ES-I3 (cell line): ENCODE measurements at regions not wholly inside any gene's neighbourhood (a gene's known extent, or its start where the extent isn't known, plus 50 kb on each side); places are given as distances from the start of the nearest gene placed in this dataset.

Experiments used
- H3K36me3 ChIP-seq: 2 replicates; pipeline ENCODE4 v1.6.1; 2013; ENCODE audit warnings: mild to moderate bottlenecking, low read length, control low read depth, moderate library complexity; ENCODE audit not compliant: insufficient read depth
- H3K4me1 ChIP-seq: 2 replicates; pipeline ENCODE4 v1.6.1; 2013; ENCODE audit warnings: mild to moderate bottlenecking, control low read depth, low read length; ENCODE audit not compliant: insufficient read depth
- H3K9ac ChIP-seq: 2 replicates; pipeline ENCODE4 v1.6.1; 2013; ENCODE audit warnings: low read depth, mild to moderate bottlenecking, low read length, moderate library complexity
- H3K9me3 ChIP-seq: 2 replicates; pipeline ENCODE4 v1.6.1; 2013; ENCODE audit warnings: mild to moderate bottlenecking, low read length, moderate library complexity; ENCODE audit not compliant: control insufficient read depth, insufficient read depth

DNA sequence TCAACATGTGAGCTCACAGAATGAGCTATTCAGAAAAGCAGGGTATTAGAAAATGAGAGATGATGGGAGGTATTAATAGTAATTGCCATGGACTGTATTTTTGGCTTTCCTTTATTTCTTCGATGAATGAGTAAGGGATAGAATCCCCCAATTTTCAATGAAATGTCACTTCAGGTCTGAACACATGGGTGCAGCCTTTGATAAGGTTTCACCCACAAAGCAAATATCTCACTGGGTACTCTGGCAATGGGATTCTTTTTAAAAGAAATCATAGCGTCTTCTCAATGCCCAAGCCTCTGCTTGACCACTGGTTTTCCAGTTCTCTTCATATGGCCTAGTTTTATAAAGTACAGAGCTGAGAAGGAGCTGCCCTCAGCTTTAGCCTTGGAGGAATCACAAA lies 610.5 kb upstream of the FANCL start:
- H3K9me3 ChIP-seq = no peaks in the 10 kb centered on the region

GRCh38 chr2:58845011-58845410 lies 603.9 kb upstream of the FANCL start:
- H3K36me3 ChIP-seq = no peaks in the 10 kb centered on the region
- no peaks in the 10 kb centered on the region for H3K9me3 ChIP-seq
- no peaks in the 10 kb centered on the region for H3K4me1 ChIP-seq
- H3K9ac ChIP-seq = no peak overlapping the region

More for the DNA sequence above, 610.5 kb upstream of the FANCL start:
- H3K36me3 ChIP-seq = no peaks in the 10 kb centered on the region
- H3K9ac ChIP-seq = no peak overlapping the region
- H3K4me1 ChIP-seq = peaks cover 5% of the 10 kb centered on the region; the same call in 1 of the 2 replicates

GRCh38 chr2:58842501-58843155 lies 601.5 kb upstream of the FANCL start:
- Histone ChIP-seq H3K36me3 (no peaks in the 10 kb centered on the region), H3K4me1 (no peaks in the 10 kb centered on the region), H3K9me3 (no peaks in the 10 kb centered on the region), H3K9ac (no peak overlapping the region)

GRCh38 chr2:58834404-58834803 lies 593.3 kb upstream of the FANCL start:
- Histone ChIP-seq H3K9me3 (no peaks in the 10 kb centered on the region), H3K4me1 (peaks cover 8% of the 10 kb centered on the region; the same call in 1 of the 2 replicates), H3K9ac (no peak overlapping the region), H3K36me3 (no peaks in the 10 kb centered on the region)

DNA sequence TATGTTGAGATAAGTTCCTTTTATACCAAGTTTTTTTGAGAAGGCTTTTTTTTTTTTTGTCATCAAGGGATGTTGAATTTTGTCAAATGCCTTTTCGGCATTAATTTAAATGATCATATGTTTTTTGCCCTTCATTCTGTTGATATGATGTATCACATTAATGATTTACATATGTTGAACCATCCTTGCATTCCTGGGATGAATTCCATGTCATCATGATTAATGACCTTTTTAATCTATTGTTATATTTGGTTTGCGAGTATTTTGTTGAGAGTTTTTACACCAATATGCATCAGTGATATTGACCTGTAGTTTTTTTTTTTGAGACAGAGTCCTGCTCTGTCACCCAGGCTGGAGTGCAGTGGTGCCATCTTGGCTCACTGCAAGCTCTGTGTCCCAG lies 585.7 kb upstream of the FANCL start:
- Histone ChIP-seq H3K9me3 (no peaks in the 10 kb centered on the region), H3K9ac (no peak overlapping the region), H3K4me1 (peaks cover 6% of the 10 kb centered on the region; the same call in 1 of the 2 replicates), H3K36me3 (no peaks in the 10 kb centered on the region)

GRCh38 chr2:58812771-58813344 lies 571.7 kb upstream of the FANCL start:
- Histone ChIP-seq H3K36me3 (no peaks in the 10 kb centered on the region), H3K4me1 (no peaks in the 10 kb centered on the region), H3K9me3 (no peaks in the 10 kb centered on the region), H3K9ac (no peak overlapping the region)

DNA sequence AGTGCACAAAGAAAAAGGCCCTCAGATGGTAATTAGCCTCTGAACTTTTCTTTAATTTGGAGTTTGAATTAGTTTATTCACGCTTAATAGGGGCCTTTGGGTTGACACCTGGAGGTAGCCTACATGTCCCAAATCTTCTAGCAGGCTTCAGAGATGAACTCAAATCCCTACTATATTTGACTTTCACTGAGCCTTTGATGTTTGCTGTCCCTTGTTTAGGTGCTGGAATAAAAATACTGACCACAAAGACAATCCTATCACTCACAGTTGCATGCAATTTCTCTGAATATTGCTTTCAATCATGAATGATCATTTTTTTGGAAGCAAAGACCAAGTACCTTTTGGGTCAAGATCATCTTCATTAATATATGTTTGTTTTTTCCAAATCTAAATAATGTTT lies 564.0 kb upstream of the FANCL start:
- H3K9ac ChIP-seq = no peak overlapping the region
- no peaks in the 10 kb centered on the region for H3K9me3 ChIP-seq
- no peaks in the 10 kb centered on the region; the same call in 1 of the 2 replicates for H3K4me1 ChIP-seq
- H3K36me3 ChIP-seq = no peaks in the 10 kb centered on the region

DNA sequence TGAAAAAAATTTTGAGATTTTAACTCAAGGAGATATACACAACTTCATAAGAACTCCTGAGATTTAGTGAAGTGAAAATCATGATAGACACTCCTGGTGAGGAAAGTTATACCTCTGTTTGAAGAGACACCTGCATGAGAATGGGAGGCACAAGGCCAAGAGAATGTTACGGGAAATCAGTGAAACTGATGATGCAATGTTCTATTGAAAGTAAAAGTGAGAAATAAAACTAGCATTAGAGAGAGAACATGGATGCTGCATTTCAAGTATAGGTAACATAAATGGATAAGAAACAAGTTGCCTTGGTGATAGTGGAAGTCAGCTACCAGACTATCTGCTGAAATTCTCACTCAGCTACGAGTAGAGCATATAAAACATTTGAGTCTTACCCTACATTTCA lies 562.1 kb upstream of the FANCL start:
- Histone ChIP-seq H3K4me1 (no peaks in the 10 kb centered on the region; the same call in 1 of the 2 replicates), H3K9ac (no peak overlapping the region), H3K36me3 (no peaks in the 10 kb centered on the region), H3K9me3 (no peaks in the 10 kb centered on the region)

DNA sequence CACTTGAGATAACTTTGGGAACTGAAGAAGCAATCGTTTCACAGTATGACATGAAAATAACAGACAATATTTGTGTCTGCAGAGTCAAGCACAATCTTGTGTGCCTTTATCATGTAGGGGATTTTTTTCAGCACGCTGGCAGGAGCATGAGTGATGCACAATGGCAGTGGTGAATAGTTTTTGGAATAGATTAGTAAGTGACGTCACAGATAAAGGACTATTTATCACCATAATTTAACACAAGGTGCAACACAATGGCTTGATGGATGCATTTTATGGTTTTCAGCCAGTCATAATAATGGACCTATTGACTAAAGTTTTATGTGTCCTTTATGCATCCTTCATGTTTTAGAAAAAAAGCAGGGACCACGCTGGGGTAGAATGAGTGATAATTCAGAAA lies 559.8 kb upstream of the FANCL start:
- Histone ChIP-seq H3K9ac (no peak overlapping the region), H3K9me3 (no peaks in the 10 kb centered on the region), H3K4me1 (no peaks in the 10 kb centered on the region), H3K36me3 (no peaks in the 10 kb centered on the region)

GRCh38 chr2:58798676-58799208 lies 557.6 kb upstream of the FANCL start:
- Histone ChIP-seq H3K36me3 (no peaks in the 10 kb centered on the region), H3K9me3 (no peaks in the 10 kb centered on the region), H3K9ac (no peak overlapping the region), H3K4me1 (no peaks in the 10 kb centered on the region)

DNA sequence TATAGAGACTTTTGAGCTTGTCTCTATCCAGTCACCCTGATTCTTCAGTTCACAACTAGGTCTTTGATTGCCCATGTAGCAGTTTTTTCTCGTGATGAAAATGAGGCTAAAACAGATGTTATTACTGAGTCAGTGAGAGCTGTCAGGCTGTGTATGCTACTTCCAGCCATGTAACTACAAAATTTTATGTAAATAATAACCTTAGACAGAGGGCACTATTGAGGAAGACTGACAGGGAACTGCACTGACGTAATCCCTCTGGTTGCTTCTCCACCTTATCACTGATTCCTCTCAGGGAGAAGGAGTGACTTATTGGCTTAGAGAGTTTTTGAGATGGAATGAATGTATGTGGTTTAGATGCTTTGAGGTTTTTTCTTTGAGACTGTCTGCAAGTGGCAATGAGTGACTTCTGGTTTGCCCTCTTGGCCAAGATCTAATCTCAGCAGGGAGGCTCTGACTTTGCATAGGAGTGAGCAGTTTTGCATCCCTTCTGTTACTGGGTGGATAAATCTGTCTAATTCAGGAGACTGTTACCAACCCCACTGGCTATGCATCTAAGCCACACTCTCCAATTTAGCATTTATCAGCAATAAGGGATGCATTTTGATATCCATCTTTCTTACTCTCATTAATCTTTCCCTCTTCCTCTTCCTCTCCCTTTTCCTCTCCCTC lies 555.2 kb upstream of the FANCL start:
- H3K4me1 ChIP-seq = no peaks in the 10 kb centered on the region
- no peaks in the 10 kb centered on the region for H3K36me3 ChIP-seq
- H3K9me3 ChIP-seq = no peaks in the 10 kb centered on the region
- no peak overlapping the region for H3K9ac ChIP-seq

DNA sequence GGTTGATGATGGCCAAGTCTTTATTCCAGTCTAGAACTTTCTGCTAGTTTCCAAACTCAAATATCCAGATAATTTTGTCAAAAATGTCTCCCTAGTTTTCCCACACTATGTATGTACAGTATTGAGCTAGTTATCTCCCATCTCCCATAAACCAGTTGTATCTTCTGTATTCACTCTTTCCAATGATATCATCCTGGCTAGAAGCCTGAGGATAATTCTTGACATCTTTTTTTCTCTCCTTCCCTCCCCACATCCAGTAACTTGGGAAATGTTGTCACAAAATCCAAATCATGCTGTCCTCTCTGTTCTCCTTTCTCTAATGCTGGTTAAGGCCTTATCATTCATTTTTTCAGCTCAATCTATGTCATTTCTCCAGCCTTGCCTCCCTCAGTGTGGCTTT lies 553.8 kb upstream of the FANCL start:
- Histone ChIP-seq H3K36me3 (no peaks in the 10 kb centered on the region), H3K9ac (no peak overlapping the region), H3K4me1 (no peaks in the 10 kb centered on the region), H3K9me3 (no peaks in the 10 kb centered on the region)

GRCh38 chr2:58794103-58794502 lies 553.0 kb upstream of the FANCL start:
- Histone ChIP-seq H3K4me1 (no peaks in the 10 kb centered on the region), H3K9ac (no peak overlapping the region), H3K36me3 (no peaks in the 10 kb centered on the region), H3K9me3 (no peaks in the 10 kb centered on the region)

DNA sequence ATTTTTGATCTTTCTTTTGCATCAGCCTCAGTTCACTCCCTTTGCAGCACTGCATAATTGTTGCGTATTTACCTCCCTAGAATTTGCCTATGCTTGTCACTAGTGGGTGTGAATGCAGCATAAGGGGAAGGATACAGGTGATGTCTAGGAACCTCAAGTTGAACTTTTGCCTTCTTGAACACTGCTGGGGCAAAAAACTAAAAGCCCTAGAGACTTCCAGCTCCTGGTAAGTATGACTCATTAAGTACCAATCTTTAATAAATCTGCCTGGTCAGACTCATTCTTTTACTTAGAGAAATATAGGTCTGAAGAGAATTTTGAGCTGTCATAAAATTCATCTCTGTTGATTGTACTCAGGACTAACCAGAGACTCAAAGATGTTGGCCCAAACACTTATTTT lies 547.3 kb upstream of the FANCL start:
- no peaks in the 10 kb centered on the region for H3K36me3 ChIP-seq
- H3K9me3 ChIP-seq = no peaks in the 10 kb centered on the region
- H3K4me1 ChIP-seq = no peaks in the 10 kb centered on the region
- H3K9ac ChIP-seq = no peak overlapping the region

GRCh38 chr2:58770846-58771245 lies 529.7 kb upstream of the FANCL start:
- Histone ChIP-seq H3K36me3 (no peaks in the 10 kb centered on the region), H3K9me3 (no peaks in the 10 kb centered on the region)

More at GRCh38 chr2:58770846-58771245, 529.7 kb upstream of the FANCL start:
- Histone ChIP-seq H3K9ac (no peak overlapping the region), H3K4me1 (no peaks in the 10 kb centered on the region)
